Endothelial cell of umbilical vein (primary cell): ENCODE measurements at regions not wholly inside any gene's neighbourhood (a gene's known extent, or its start where the extent isn't known, plus 50 kb on each side); places are given as distances from the start of the nearest gene placed in this dataset.
"Not testable (repeated sequence)": the region's sequence is repeated elsewhere in the genome, so short reads cannot be mapped to it uniquely, and the experiment has no call there.

Experiments
- EZH2 ChIP-seq: IDR thresholded peaks from 2 replicates; pipeline ENCODE4 v1.6.1; 2012; ENCODE audit warnings: borderline replicate concordance, low read depth, mild to moderate bottlenecking, moderate library complexity, low read length, inconsistent platforms; ENCODE audit not compliant: severe bottlenecking
- FOS ChIP-seq: IDR thresholded peaks from 2 replicates; pipeline ENCODE4 v1.6.1; 2011; ENCODE audit warnings: mild to moderate bottlenecking, low read length, moderate library complexity, borderline replicate concordance; ENCODE audit not compliant: insufficient read depth
- GATA2 ChIP-seq: IDR thresholded peaks from 2 replicates; pipeline ENCODE4 v1.7.0; 2011; ENCODE audit warnings: low read depth, mild to moderate bottlenecking, moderate library complexity, mixed read lengths, low read length; ENCODE audit not compliant: insufficient read length, insufficient read depth
- JUN ChIP-seq: IDR thresholded peaks from 2 replicates; pipeline ENCODE4 v1.6.1; 2011; ENCODE audit warnings: borderline replicate concordance, low read depth; ENCODE audit not compliant: insufficient read length, insufficient read depth
- MYC ChIP-seq: IDR thresholded peaks from one replicate; pipeline ENCODE4 v1.6.1; 2011; ENCODE audit warnings: mild to moderate bottlenecking, low read depth, low read length
- POLR2A ChIP-seq: IDR thresholded peaks from 2 replicates; pipeline ENCODE4 v1.6.1; 2012; ENCODE audit warnings: low read depth, mild to moderate bottlenecking, control low read depth, low read length
- POLR2AphosphoS5 ChIP-seq: IDR thresholded peaks from 2 replicates; pipeline ENCODE4 v1.6.1; 2012; ENCODE audit warnings: low read depth, mild to moderate bottlenecking, control low read depth, low read length, moderate library complexity; ENCODE audit not compliant: insufficient read depth
- TF ChIP-seq, protein P1 (sequence below), 2 donors: IDR thresholded peaks; 1 replicate in 1 of 2; 2 replicates in 1 of 2; pipeline ENCODE4 v1.5.1; 2011; ENCODE audit warnings: low read length in 2 of 2, mild to moderate bottlenecking in 2 of 2, moderate library complexity in 2 of 2, control low read depth in 1 of 2, inconsistent platforms in 1 of 2, low read depth in 1 of 2; ENCODE audit not compliant: insufficient read depth in 1 of 2; ENCODE audit errors: extremely low read depth in 1 of 2
- TF ChIP-seq, protein P2 (sequence below): IDR thresholded peaks from 2 replicates; pipeline ENCODE4 v1.6.1; 2011; ENCODE audit not compliant: insufficient read depth, insufficient read length

DNA sequence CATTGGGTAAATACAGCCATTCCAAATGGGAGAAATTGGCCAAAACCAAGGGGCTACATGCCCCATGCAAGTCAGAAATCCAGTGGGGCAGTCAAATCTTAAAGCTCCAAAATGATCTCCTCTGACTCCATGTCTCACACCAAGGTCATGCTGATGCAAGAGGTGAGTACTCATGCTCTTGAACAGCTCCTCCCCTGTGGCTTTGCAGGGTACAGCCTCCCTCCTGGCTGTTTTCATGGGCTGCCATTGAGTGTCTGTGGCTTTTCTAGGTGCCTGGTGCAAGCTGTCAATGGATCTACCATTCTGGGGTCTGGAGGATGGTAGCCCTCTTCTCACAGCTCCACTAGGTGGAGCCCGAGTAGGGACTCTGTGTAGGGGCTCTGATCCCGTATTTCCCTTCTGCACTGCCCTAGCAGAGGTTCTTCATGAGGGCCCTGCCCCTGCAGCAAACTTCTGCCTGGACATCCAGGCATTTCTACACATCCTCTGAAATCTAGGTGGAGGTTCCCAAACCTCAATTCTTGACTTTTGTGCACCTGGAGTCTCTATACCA lies 135.7 kb upstream of the TSHZ3 start:
- TF ChIP-seq, protein P1, sequence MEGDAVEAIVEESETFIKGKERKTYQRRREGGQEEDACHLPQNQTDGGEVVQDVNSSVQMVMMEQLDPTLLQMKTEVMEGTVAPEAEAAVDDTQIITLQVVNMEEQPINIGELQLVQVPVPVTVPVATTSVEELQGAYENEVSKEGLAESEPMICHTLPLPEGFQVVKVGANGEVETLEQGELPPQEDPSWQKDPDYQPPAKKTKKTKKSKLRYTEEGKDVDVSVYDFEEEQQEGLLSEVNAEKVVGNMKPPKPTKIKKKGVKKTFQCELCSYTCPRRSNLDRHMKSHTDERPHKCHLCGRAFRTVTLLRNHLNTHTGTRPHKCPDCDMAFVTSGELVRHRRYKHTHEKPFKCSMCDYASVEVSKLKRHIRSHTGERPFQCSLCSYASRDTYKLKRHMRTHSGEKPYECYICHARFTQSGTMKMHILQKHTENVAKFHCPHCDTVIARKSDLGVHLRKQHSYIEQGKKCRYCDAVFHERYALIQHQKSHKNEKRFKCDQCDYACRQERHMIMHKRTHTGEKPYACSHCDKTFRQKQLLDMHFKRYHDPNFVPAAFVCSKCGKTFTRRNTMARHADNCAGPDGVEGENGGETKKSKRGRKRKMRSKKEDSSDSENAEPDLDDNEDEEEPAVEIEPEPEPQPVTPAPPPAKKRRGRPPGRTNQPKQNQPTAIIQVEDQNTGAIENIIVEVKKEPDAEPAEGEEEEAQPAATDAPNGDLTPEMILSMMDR (IDR thresholded peaks at IDR 0.05; ENCODE audit: extremely low read depth in 1 of 2, insufficient read depth in 1 of 2, low read depth in 1 of 2, low read length in 2 of 2), result not testable (repeated sequence)
- TF ChIP-seq FOS, EZH2, POLR2A, POLR2AphosphoS5, JUN, MYC, GATA2: not testable (repeated sequence)
- TF ChIP-seq, protein P2, sequence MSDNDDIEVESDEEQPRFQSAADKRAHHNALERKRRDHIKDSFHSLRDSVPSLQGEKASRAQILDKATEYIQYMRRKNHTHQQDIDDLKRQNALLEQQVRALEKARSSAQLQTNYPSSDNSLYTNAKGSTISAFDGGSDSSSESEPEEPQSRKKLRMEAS, result not testable (repeated sequence)
